ENCODE measurements at regions not wholly inside any gene's neighbourhood (a gene's known extent, or its start where the extent isn't known, plus 50 kb on each side); places are given as distances from the start of the nearest gene placed in this dataset.

GRCh38 chr4:126479709-126480108, 1153.0 kb upstream of the INTU start:
- Histone ChIP-seq H3K27me3 (ENCODE audit: control insufficient read depth, insufficient read depth, low read length) (no peaks in the 10 kb centered on the region), H3K79me2 (ENCODE audit: control insufficient read depth, insufficient read depth, low read length) (no peaks in the 10 kb centered on the region), H3K4me1 (ENCODE audit: control insufficient read depth, extremely low read depth, insufficient read depth, low read length) (no peaks in the 10 kb centered on the region), H3K9me3 (ENCODE audit: control insufficient read depth, insufficient read depth, low read depth, low read length) (no peaks in the 10 kb centered on the region), H3K9ac (ENCODE audit: insufficient read depth, low read length) (no peak overlapping the region), H4K20me1 (ENCODE audit: control insufficient read depth, extremely low read depth, insufficient read depth, low read length) (no peaks in the 10 kb centered on the region), H3K4me3 (replicated peaks in 1 of 4; ENCODE audit: control extremely low read depth in 1 of 4, insufficient read depth in 1 of 4, low read depth in 3 of 4, low read length in 4 of 4) (no peak overlapping the region), H3K36me3 (ENCODE audit: control insufficient read depth, insufficient read depth, low read length) (no peaks in the 10 kb centered on the region), H2AFZ (ENCODE audit: low read length) (no peak overlapping the region), H3K27ac (ENCODE audit: insufficient read depth, low read length) (no peak overlapping the region), H3K4me2 (ENCODE audit: extremely low read depth, insufficient read depth, low read length) (no peak overlapping the region)
- TF ChIP-seq EZH2 (IDR thresholded peaks at IDR 0.05; ENCODE audit: low read length, missing control alignments), result no peak
- TF ChIP-seq, protein P1, sequence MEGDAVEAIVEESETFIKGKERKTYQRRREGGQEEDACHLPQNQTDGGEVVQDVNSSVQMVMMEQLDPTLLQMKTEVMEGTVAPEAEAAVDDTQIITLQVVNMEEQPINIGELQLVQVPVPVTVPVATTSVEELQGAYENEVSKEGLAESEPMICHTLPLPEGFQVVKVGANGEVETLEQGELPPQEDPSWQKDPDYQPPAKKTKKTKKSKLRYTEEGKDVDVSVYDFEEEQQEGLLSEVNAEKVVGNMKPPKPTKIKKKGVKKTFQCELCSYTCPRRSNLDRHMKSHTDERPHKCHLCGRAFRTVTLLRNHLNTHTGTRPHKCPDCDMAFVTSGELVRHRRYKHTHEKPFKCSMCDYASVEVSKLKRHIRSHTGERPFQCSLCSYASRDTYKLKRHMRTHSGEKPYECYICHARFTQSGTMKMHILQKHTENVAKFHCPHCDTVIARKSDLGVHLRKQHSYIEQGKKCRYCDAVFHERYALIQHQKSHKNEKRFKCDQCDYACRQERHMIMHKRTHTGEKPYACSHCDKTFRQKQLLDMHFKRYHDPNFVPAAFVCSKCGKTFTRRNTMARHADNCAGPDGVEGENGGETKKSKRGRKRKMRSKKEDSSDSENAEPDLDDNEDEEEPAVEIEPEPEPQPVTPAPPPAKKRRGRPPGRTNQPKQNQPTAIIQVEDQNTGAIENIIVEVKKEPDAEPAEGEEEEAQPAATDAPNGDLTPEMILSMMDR (conservative IDR thresholded peaks at IDR 0.05 in 1 of 2, IDR thresholded peaks at IDR 0.05 in 1 of 2; ENCODE audit: low read depth in 1 of 2, low read length in 2 of 2), result no peak
- DNase-seq (ENCODE audit: low read depth in 2 of 2), result no peak

DNA sequence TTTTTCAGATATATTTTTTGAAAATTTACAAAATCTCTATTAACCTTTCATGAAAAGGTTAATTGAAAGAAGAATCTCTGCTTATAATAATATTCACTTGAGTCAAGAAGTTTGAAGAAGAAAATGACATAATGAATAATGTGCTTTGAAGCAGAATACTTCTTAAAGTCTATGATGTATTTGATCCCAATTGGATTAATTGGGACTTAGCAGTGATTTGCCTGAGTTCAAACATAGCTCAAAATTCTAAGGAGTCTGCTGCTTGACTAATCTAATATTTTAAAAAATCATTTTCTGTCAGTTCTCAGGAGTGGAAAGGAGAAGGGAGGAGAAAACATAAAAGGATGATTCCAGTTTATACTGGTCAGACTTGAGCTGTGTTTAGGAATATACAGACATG, 1150.4 kb upstream of the INTU start:
- H3K4me1 ChIP-seq (ENCODE audit: control insufficient read depth, extremely low read depth, insufficient read depth, low read length), result no peaks in the 10 kb centered on the region
- no peak for DNase-seq (ENCODE audit: low read depth in 2 of 2)
- H3K27me3 ChIP-seq (ENCODE audit: control insufficient read depth, insufficient read depth, low read length), result no peaks in the 10 kb centered on the region
- H4K20me1 ChIP-seq (ENCODE audit: control insufficient read depth, extremely low read depth, insufficient read depth, low read length), result no peaks in the 10 kb centered on the region
- TF ChIP-seq, protein P1 (conservative IDR thresholded peaks at IDR 0.05 in 1 of 2, IDR thresholded peaks at IDR 0.05 in 1 of 2; ENCODE audit: low read depth in 1 of 2, low read length in 2 of 2), result no peak
- TF ChIP-seq EZH2 (IDR thresholded peaks at IDR 0.05; ENCODE audit: low read length, missing control alignments), result no peak
- H2AFZ ChIP-seq (ENCODE audit: low read length), result no peak overlapping the region
- H3K36me3 ChIP-seq (ENCODE audit: control insufficient read depth, insufficient read depth, low read length), result no peaks in the 10 kb centered on the region
- no peak overlapping the region for H3K4me2 ChIP-seq (ENCODE audit: extremely low read depth, insufficient read depth, low read length)
- H3K9me3 ChIP-seq (ENCODE audit: control insufficient read depth, insufficient read depth, low read depth, low read length), result no peaks in the 10 kb centered on the region
- H3K9ac ChIP-seq (ENCODE audit: insufficient read depth, low read length), result no peak overlapping the region
- no peak overlapping the region for H3K4me3 ChIP-seq (replicated peaks in 1 of 4; ENCODE audit: control extremely low read depth in 1 of 4, insufficient read depth in 1 of 4, low read depth in 3 of 4, low read length in 4 of 4)
- H3K79me2 ChIP-seq (ENCODE audit: control insufficient read depth, insufficient read depth, low read length), result no peaks in the 10 kb centered on the region
- no peak overlapping the region for H3K27ac ChIP-seq (ENCODE audit: insufficient read depth, low read length)

DNA sequence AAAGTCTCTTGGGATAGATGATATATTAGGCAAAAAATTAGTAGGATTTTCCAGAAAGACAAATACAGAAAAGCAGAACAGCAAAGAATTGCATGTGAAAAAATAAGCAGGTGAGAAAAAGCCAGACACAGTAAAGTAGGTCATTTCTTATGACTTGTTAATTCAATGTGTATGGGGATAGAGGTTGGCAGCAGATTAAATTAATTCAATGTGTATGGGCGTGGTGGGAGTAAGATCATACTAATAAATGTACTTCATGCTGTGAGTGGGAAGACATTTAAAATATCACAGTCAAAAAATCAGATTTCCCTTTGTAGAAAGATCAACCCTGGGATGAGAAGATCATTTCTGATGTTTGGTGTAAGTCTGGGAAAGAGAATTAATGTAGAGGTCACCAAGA, 1146.4 kb upstream of the INTU start:
- no peak for DNase-seq (ENCODE audit: low read depth in 2 of 2)
- Histone ChIP-seq H3K79me2 (ENCODE audit: control insufficient read depth, insufficient read depth, low read length) (no peaks in the 10 kb centered on the region), H3K36me3 (ENCODE audit: control insufficient read depth, insufficient read depth, low read length) (no peaks in the 10 kb centered on the region), H3K9ac (ENCODE audit: insufficient read depth, low read length) (no peak overlapping the region), H3K4me1 (ENCODE audit: control insufficient read depth, extremely low read depth, insufficient read depth, low read length) (no peaks in the 10 kb centered on the region), H4K20me1 (ENCODE audit: control insufficient read depth, extremely low read depth, insufficient read depth, low read length) (no peaks in the 10 kb centered on the region), H3K9me3 (ENCODE audit: control insufficient read depth, insufficient read depth, low read depth, low read length) (no peaks in the 10 kb centered on the region), H2AFZ (ENCODE audit: low read length) (no peak overlapping the region), H3K4me3 (replicated peaks in 1 of 4; ENCODE audit: control extremely low read depth in 1 of 4, insufficient read depth in 1 of 4, low read depth in 3 of 4, low read length in 4 of 4) (no peak overlapping the region), H3K27ac (ENCODE audit: insufficient read depth, low read length) (no peak overlapping the region), H3K4me2 (ENCODE audit: extremely low read depth, insufficient read depth, low read length) (no peak overlapping the region), H3K27me3 (ENCODE audit: control insufficient read depth, insufficient read depth, low read length) (no peaks in the 10 kb centered on the region)
- TF ChIP-seq, protein P1 (conservative IDR thresholded peaks at IDR 0.05 in 1 of 2, IDR thresholded peaks at IDR 0.05 in 1 of 2; ENCODE audit: low read depth in 1 of 2, low read length in 2 of 2), result no peak
- no peak for TF ChIP-seq EZH2 (IDR thresholded peaks at IDR 0.05; ENCODE audit: low read length, missing control alignments)

Measured in fibroblast of lung (primary cell).